ENCODE measurements at regions not wholly inside any gene's neighbourhood (a gene's known extent, or its start where the extent isn't known, plus 50 kb on each side); places are given as distances from the start of the nearest gene placed in this dataset.
"Not testable (repeated sequence)": the region's sequence is repeated elsewhere in the genome, so short reads cannot be mapped to it uniquely, and the experiment has no call there.

- not testable (repeated sequence) for TF ChIP-seq POLR2A, SPI1 (IDR thresholded peaks at IDR 0.05; ENCODE audit: low read depth, low read length)
Measured at GRCh38 chr5:67919532-67919931, 296.0 kb upstream of the PIK3R1 start.
